GM04503 (cell line): ENCODE measurements at regions not wholly inside any gene's neighbourhood (a gene's known extent, or its start where the extent isn't known, plus 50 kb on each side); places are given as distances from the start of the nearest gene placed in this dataset.
"Not testable (repeated sequence)": the region's sequence is repeated elsewhere in the genome, so short reads cannot be mapped to it uniquely, and the experiment has no call there.

ENCODE experiments used
- DNase-seq: peaks from one replicate; pipeline ENCODE4 v3.0.0-alpha.2; 2012; ENCODE audit warnings: low read depth

DNA sequence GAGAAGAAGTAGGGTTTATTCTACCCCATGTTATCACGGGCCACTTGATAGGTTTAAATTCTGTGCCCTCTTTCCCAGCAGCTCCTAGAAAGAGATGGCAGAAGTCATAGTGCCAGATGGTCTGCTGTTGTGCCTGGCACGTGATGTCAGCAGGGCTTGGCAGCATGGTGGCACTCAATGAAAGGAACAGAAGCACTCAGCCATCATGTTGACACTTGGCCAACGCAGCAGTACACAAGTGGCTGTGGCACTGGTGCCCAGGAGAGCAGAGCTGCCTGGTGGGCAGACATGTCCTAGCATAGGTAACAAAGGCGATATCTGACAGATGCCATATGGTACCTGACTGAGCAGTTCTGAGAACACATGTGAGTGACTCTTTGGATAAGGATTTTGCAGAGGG lies 796.4 kb upstream of the ACO1 start:
- DNase-seq, result no peak

DNA sequence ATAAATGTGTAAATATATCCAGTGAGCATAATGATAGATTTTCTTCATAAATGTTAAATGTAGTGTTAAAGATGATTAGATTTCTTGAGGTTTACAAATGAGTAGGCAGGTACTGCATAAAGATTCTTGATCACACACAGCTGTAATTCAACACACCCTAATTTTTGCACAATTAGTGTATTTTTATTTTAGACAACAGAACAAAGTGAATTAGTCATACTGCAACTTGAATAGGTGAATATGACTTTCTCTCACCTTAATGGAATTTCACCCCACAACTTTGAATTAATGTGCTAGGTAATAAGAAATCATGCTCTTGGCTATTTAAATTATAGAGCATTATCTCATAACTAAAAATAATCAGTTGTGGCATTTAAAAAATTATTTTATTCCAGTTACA lies 795.7 kb upstream of the ACO1 start:
- DNase-seq, result no peak

DNA sequence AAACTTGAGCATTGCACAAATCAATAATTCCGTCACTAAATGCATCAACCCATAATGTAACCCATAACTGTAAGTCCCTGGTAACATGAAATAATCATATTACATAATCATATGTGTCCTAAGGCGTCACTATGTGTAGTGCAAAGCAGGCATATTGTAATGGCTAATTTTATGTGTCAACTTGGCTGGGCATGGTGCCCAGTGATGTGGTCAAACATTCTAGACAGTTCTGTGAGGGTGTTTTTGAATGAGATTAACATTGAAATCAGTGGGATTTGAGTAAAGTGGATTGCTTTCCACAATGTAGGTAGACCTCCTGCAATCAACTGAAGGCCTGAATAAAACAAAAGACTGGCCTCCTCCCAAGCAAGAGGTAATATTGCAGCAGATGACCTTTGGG lies 794.4 kb upstream of the ACO1 start:
- no peak for DNase-seq

GRCh38 chr9:31597086-31597485 lies 787.4 kb upstream of the ACO1 start:
- not testable (repeated sequence) for DNase-seq

GRCh38 chr9:31597977-31598376 lies 786.5 kb upstream of the ACO1 start:
- no peak for DNase-seq

- no peak for DNase-seq
Observed at GRCh38 chr9:31601666-31602065, 782.8 kb upstream of the ACO1 start.

DNA sequence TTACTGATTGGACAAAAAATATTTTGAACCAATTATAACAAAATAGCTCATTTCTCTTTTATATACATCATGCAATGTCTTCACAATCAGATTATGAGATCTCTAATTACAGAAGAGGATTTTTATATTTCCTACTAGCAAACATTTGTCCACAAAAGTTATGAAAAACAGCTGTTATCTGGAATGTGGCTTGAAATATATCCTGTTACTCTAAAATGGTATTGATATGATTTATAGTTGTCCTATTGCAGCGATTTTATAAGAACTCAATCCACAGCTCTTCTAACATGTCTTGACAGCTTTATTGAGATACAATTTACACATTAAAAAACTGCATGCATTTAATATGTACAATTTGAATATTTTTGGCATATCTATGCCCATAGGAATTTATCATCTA lies 779.9 kb upstream of the ACO1 start:
- no peak for DNase-seq

- DNase-seq, result no peak
Observed at GRCh38 chr9:31605164-31605563, 779.3 kb upstream of the ACO1 start.

DNA sequence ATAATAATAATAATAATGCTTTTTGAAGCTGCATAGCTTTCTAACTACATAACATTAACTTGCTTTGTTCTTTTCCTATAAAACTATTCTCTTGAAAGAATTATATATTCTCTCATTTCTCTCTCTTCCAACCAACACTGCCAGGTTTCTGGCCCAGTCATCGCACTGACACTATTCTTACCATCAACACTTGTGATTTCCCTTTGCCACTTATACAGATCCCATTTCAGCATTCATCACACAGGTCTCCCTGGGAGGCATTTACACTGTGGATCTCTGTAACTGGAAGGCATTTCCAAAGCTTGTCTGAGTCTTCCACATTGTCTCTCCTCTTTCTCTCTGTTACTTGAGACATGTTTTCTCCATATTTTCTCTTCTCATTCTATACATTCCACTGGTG lies 777.8 kb upstream of the ACO1 start:
- DNase-seq, result no peak

- no peak for DNase-seq
Observed at GRCh38 chr9:31608416-31608815, 776.0 kb upstream of the ACO1 start.

DNA sequence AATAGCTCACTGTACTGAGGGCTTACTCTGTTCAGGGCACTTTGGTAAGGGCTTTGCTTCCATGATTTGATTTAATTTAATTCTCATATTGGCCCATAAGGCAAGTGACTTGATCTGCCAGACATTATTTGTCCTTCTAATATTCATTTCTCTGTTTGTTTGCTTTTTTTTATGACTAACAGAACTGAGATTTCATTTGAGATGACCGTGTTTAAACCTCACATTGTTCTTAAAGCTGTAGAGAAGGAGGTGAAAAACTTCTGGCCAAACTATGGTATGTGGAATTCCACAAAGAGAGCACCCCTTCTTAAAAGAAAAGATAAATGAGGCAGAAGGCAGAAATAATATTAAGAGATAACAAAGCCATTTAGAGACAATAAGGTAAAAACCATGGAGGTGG lies 775.6 kb upstream of the ACO1 start:
- no peak for DNase-seq

GRCh38 chr9:31612336-31613030 lies 772.0 kb upstream of the ACO1 start:
- no peak for DNase-seq

- no peak for DNase-seq
Observed at GRCh38 chr9:31615966-31616365, 768.5 kb upstream of the ACO1 start.

- DNase-seq, result no peak
Observed at GRCh38 chr9:31623511-31623910, 760.9 kb upstream of the ACO1 start.

DNA sequence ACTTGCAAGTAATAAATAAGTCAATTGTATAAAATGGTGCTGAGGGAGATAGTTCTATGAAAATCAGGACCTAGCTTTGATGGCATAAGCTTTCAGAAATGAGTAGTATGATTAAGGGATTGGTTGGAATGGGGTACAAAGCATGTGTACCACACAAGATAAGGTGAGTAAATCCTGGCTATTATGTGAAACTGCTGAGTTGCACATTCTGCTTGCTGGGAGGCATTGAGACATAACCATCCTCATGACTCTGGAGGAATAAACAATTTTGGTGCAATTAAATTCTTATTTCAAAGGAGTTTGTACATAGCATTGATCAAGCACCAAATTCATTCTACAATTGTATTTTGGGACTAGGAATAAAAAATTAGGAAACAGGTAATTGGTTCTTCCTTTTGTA lies 755.2 kb upstream of the ACO1 start:
- no peak for DNase-seq

DNA sequence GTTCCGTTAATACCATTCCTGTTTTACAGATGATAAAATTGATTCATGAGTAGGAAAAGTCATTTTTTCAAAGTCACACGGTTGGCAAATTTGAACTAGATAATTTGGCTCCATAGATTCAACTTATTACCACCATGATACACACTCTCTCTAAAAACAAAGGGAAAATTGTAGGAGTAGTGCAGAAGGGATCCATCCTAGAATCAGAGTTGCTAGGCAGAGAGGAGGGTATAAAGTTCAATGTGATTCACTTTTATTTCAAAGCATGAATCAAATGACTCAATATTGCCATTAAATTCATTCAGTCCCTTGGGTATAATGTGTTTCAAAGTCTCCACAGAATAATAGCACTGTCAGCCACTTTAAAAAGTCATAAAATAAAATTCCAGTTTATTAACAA lies 747.2 kb upstream of the ACO1 start:
- DNase-seq, result no peak

DNA sequence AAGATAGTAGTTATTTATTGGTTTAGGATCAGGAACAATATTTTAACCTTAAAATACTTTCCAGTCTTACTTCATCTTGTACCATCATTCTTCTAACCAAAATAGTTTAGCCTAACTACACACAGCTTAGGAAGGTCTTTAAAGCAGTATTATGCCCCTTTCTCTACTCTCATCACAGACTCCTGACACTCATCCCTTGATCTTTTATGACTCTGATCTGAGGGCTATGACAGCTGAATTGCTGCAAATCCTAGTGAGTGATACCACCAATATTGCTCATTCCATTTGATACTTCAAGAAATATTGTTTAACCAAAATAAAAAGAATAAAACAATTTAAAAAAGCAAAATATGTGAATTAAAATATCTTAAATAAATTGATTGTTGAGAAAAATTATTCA lies 746.6 kb upstream of the ACO1 start:
- no peak for DNase-seq

DNA sequence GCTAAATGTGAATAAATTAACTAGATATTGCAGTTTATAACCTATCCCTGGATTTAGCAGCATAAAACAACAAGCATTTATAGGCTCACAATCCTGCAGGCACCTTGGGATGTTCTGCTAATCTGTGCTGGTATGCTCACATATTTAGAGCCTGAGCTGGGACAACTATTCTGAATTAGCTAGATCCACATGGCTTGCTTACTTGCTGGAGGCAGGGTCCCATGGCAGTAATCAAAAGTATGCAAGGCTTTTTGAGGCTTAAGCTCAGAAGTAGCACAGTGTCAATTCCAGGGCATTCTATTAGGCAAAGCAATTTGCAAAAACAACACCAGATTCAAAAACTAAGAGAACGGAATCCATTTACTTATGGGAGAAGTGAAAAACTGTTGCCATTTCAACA lies 745.0 kb upstream of the ACO1 start:
- no peak for DNase-seq

- no peak for DNase-seq
Observed at GRCh38 chr9:31669311-31669710, 715.1 kb upstream of the ACO1 start.

- DNase-seq, result no peak
Observed at GRCh38 chr9:31671011-31671410, 713.4 kb upstream of the ACO1 start.

- DNase-seq, result no peak
Observed at GRCh38 chr9:31674264-31674663, 710.2 kb upstream of the ACO1 start.

DNA sequence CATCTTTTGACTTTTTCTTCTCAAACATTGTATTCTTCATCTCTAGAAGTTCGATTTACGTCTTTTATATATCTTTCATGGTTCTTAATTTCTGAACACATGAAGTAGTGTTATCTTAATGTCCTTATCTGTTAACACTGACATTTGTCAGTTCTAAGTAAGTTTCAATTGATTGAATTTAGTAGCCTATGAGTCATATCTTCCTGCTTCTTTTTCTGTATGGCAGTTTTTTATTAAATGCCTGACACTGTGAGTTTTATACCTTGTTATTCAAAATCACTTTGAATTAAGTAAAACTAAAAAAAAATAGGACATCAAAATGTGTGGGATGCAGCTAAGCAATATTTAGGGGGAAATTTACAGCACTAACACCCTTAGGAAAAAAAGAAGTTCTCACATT lies 707.0 kb upstream of the ACO1 start:
- DNase-seq, result no peak

DNA sequence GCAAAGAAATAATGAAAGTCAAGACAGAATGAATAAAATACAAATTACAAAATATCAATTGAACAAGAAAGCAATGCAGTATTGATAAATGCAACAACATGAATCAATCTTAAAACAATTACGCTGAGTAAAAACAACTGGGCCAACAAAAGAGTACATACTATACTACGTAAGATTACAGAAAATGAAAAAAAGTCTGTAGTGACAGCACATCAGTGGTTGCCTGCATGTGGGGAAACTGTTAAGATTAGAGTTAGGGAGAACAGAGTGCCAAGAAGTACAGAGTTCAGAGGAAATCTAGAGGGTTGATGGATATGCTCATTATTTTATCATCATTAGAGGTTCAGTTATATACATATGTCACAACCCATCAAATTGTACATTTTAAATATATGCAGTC lies 706.6 kb upstream of the ACO1 start:
- no peak for DNase-seq

DNA sequence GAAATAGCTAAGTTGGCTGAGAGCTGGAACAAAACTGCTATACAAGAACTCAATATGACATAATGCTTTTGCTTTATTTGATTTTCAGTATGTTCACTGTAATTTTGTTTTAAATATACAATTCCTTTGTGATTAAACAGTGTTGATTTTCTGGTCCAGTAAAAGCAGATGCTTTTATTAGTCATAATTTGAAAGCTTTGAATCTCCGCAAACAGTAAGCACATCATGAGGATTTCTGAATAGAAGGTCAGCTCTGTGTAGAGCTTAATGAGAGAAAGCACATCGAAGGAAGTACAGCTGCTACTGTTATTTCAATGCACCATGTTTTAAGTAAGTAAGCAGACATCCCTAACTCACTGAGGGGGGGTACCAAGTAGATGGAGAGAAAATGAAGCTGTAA lies 701.3 kb upstream of the ACO1 start:
- DNase-seq, result no peak

- no peak for DNase-seq
Observed at GRCh38 chr9:31697956-31698355, 686.5 kb upstream of the ACO1 start.
